WI38 (cell line): ENCODE measurements at regions not wholly inside any gene's neighbourhood (a gene's known extent, or its start where the extent isn't known, plus 50 kb on each side); places are given as distances from the start of the nearest gene placed in this dataset.

Experiments
- H3K4me3 ChIP-seq: 2 replicates; pipeline ENCODE4 v1.5.1; 2011; ENCODE audit warnings: low read depth, mild to moderate bottlenecking, control low read depth, low read length
- CTCF ChIP-seq: IDR thresholded peaks from 2 replicates; pipeline ENCODE4 v1.5.1; 2012; ENCODE audit warnings: low read depth, mild to moderate bottlenecking, control low read depth, low read length

DNA sequence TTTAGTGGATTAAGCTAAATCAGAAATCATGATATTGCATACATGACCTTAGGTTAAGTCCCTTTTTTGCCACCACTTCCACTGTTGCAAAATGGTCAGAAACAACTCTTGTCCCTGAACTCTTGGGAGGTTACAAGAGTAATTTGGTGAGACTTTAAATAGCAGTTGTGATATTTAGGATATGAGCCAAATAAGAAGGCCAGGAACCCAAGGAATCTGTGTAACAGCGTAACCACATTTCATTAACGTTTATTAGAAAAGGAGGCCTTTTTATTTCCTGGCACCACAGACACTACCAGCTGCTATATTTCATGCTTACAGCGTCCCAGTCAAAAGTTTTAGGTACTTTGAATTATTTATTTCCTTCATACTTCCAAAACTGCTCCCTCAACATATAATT lies 268.0 kb downstream of the GPD2 start:
- no peak overlapping the region for H3K4me3 ChIP-seq
- TF ChIP-seq CTCF = no peak

DNA sequence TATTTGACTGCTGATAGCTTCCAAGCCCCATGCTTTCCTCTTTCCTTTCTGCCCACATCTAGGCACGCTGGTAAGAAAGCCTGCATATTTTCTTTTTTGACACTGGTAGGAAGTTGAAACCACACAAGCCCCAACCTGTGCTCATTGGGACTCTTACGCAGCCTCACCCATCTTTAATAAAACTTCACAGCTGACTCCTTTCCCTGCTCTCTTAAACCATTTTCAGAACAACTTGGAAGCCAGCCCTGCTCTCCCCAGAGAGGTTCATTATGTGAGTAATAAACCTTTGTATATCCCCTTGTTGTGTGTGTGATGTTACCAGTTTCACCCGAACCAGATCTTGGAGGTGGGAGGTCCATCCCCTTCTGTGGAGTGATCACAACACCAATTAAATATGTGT lies 268.4 kb downstream of the GPD2 start:
- no peak overlapping the region for H3K4me3 ChIP-seq
- TF ChIP-seq CTCF = no peak

- H3K4me3 ChIP-seq = no peak overlapping the region
- no peak for TF ChIP-seq CTCF
These were observed 270.4 kb downstream of the GPD2 start for GRCh38 chr2:156706576-156706975.

DNA sequence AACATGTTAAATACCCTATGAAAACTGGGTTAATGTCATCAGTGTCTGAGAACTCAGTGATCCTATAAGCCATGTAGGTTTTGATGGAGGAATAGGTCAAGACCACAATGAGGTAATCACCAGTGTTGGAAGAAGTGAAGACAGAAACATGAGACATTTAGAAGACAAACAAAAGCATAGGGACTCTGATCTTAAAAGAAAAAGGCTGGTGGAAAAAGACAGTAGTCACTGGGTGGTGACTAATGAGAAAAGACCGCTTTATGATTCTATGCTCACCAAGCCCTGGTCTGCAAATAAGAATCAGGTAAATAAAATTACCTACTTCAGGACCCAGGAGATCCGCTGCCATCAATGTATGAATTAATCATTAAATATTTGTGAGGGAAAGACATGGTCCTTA lies 271.9 kb downstream of the GPD2 start:
- no peak for TF ChIP-seq CTCF

DNA sequence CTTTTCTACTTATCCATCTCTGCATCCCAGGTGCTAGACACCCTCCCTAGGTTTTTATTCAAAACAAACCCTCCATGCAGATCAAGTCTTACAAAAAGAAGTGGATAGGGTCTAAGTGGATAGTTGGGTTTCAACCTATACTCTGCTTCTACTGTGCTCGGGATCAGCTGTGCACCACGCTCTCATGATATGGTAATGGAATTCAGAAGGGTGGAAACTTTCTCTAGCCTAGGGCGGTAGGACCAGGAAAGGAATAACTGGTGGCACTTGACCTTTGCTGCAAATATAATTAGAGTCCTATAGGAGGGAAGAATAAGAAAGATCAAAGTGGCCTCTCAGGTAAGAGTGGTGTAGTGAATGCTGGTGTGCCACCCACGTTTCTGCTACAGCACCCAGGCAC lies 272.9 kb downstream of the GPD2 start:
- TF ChIP-seq CTCF = no peak

More for the DNA sequence above, 271.9 kb downstream of the GPD2 start:
- no peak overlapping the region for H3K4me3 ChIP-seq

GRCh38 chr2:156719036-156719435 lies 282.9 kb downstream of the GPD2 start:
- H3K4me3 ChIP-seq = no peak overlapping the region

More for the DNA sequence above, 272.9 kb downstream of the GPD2 start:
- no peak overlapping the region for H3K4me3 ChIP-seq

GRCh38 chr2:156727867-156728266 lies 291.7 kb downstream of the GPD2 start:
- H3K4me3 ChIP-seq = no peak overlapping the region
- no peak for TF ChIP-seq CTCF

More at GRCh38 chr2:156719036-156719435, 282.9 kb downstream of the GPD2 start:
- no peak for TF ChIP-seq CTCF
